Mucosa of rectum (tissue), 2 donors: ENCODE measurements at regions not wholly inside any gene's neighbourhood (a gene's known extent, or its start where the extent isn't known, plus 50 kb on each side); places are given as distances from the start of the nearest gene placed in this dataset.

Experiments
- H3K27ac ChIP-seq, 2 donors: one replicate each; pipeline ENCODE4 v1.7.0; 2013; ENCODE audit warnings: inconsistent platforms in 2 of 2, low read depth in 2 of 2, low read length in 2 of 2
- H3K27me3 ChIP-seq, 2 donors: one replicate each; pipeline ENCODE4 v1.7.0; 2013; ENCODE audit warnings: low read length in 2 of 2; ENCODE audit not compliant: control insufficient read depth in 2 of 2, insufficient read depth in 2 of 2
- H3K36me3 ChIP-seq, 2 donors: one replicate each; pipeline ENCODE4 v1.7.0; 2013; ENCODE audit warnings: low read length in 2 of 2; ENCODE audit not compliant: control insufficient read depth in 2 of 2, insufficient read depth in 2 of 2
- H3K4me1 ChIP-seq, 2 donors: one replicate each; pipeline ENCODE4 v1.7.0; 2013; ENCODE audit warnings: low read length in 2 of 2, mild to moderate bottlenecking in 1 of 2; ENCODE audit not compliant: control insufficient read depth in 2 of 2, insufficient read depth in 2 of 2
- H3K4me3 ChIP-seq, 2 donors: one replicate each; pipeline ENCODE4 v1.7.0; 2013; ENCODE audit warnings: low read length in 2 of 2
- H3K9ac ChIP-seq, 2 donors: one replicate each; pipeline ENCODE4 v1.7.0; 2013; ENCODE audit warnings: low read length in 2 of 2, low read depth in 1 of 2, mild to moderate bottlenecking in 1 of 2
- H3K9me3 ChIP-seq, 2 donors: one replicate each; pipeline ENCODE4 v1.7.0; 2013; ENCODE audit warnings: low read length in 2 of 2; ENCODE audit not compliant: control insufficient read depth in 2 of 2
- donor health status: healthy.
- donor health status: Normal muscosa, but diverticular disease.

GRCh38 chr3:18641916-18642315 lies 216.8 kb upstream of the SATB1 start:
- H3K36me3 ChIP-seq: no peaks in the 10 kb centered on the region
- H3K27me3 ChIP-seq: no peaks in the 10 kb centered on the region
- H3K4me1 ChIP-seq: no peaks in the 10 kb centered on the region
- peaks cover 0 to 3% of the 10 kb centered on the region in 2 donors for H3K9me3 ChIP-seq
- no peak overlapping the region for H3K9ac ChIP-seq
- H3K27ac ChIP-seq: no peak overlapping the region
- no peak overlapping the region for H3K4me3 ChIP-seq

- Histone ChIP-seq H3K27me3 (no peaks in the 10 kb centered on the region), H3K27ac (no peak overlapping the region)
Measured at GRCh38 chr3:18635215-18635614, 210.1 kb upstream of the SATB1 start.

GRCh38 chr3:18634461-18634860 lies 209.3 kb upstream of the SATB1 start:
- no peaks in the 10 kb centered on the region for H3K27me3 ChIP-seq
- H3K36me3 ChIP-seq: no peaks in the 10 kb centered on the region
- peaks cover 0 to 6% of the 10 kb centered on the region in 2 donors for H3K4me1 ChIP-seq
- H3K9me3 ChIP-seq: no peaks in the 10 kb centered on the region
- H3K4me3 ChIP-seq: no peak overlapping the region
- H3K9ac ChIP-seq: no peak overlapping the region
- H3K27ac ChIP-seq: no peak overlapping the region

More at GRCh38 chr3:18635215-18635614, 210.1 kb upstream of the SATB1 start:
- no peaks in the 10 kb centered on the region for H3K36me3 ChIP-seq
- H3K9me3 ChIP-seq: no peaks in the 10 kb centered on the region
- H3K4me1 ChIP-seq: peaks cover 0 to 6% of the 10 kb centered on the region in 2 donors
- no peak overlapping the region for H3K9ac ChIP-seq
- H3K4me3 ChIP-seq: no peak overlapping the region

- no peaks in the 10 kb centered on the region for H3K36me3 ChIP-seq
- H3K27me3 ChIP-seq: no peaks in the 10 kb centered on the region
- H3K9ac ChIP-seq: no peak overlapping the region
- H3K4me1 ChIP-seq: peaks cover 0 to 6% of the 10 kb centered on the region in 2 donors
- H3K27ac ChIP-seq: no peak overlapping the region
- no peaks in the 10 kb centered on the region for H3K9me3 ChIP-seq
- H3K4me3 ChIP-seq: no peak overlapping the region
Measured at GRCh38 chr3:18633002-18633401, 207.9 kb upstream of the SATB1 start.

GRCh38 chr3:18630295-18630694 lies 205.2 kb upstream of the SATB1 start:
- no peaks in the 10 kb centered on the region for H3K27me3 ChIP-seq
- no peak overlapping the region for H3K27ac ChIP-seq
- peaks cover 0 to 1% of the 10 kb centered on the region in 2 donors for H3K4me1 ChIP-seq
- H3K9me3 ChIP-seq: no peaks in the 10 kb centered on the region
- H3K36me3 ChIP-seq: no peaks in the 10 kb centered on the region
- no peak overlapping the region for H3K9ac ChIP-seq
- no peak overlapping the region for H3K4me3 ChIP-seq

- Histone ChIP-seq H3K27ac (no peak overlapping the region), H3K4me1 (peaks cover 0 to 6% of the 10 kb centered on the region in 2 donors)
Measured at GRCh38 chr3:18625085-18625484, 199.9 kb upstream of the SATB1 start.

GRCh38 chr3:18623220-18623619 lies 198.1 kb upstream of the SATB1 start:
- Histone ChIP-seq H3K4me1 (peaks cover 0 to 6% of the 10 kb centered on the region in 2 donors), H3K36me3 (no peaks in the 10 kb centered on the region), H3K27ac (no peak overlapping the region), H3K27me3 (no peaks in the 10 kb centered on the region), H3K9ac (no peak overlapping the region), H3K4me3 (no peak overlapping the region), H3K9me3 (no peaks in the 10 kb centered on the region)

More at GRCh38 chr3:18625085-18625484, 199.9 kb upstream of the SATB1 start:
- H3K27me3 ChIP-seq: no peaks in the 10 kb centered on the region
- H3K9ac ChIP-seq: no peak overlapping the region
- H3K9me3 ChIP-seq: no peaks in the 10 kb centered on the region
- H3K36me3 ChIP-seq: no peaks in the 10 kb centered on the region
- no peak overlapping the region for H3K4me3 ChIP-seq

GRCh38 chr3:18618723-18619122 lies 193.6 kb upstream of the SATB1 start:
- no peaks in the 10 kb centered on the region for H3K36me3 ChIP-seq
- H3K27ac ChIP-seq: no peak overlapping the region

GRCh38 chr3:18611991-18612390 lies 186.9 kb upstream of the SATB1 start:
- Histone ChIP-seq H3K36me3 (no peaks in the 10 kb centered on the region), H3K9me3 (no peaks in the 10 kb centered on the region), H3K4me1 (no peaks in the 10 kb centered on the region), H3K9ac (no peak overlapping the region), H3K27ac (no peak overlapping the region), H3K27me3 (no peaks in the 10 kb centered on the region), H3K4me3 (no peak overlapping the region)

More at GRCh38 chr3:18618723-18619122, 193.6 kb upstream of the SATB1 start:
- no peak overlapping the region for H3K4me3 ChIP-seq
- no peak overlapping the region for H3K9ac ChIP-seq
- H3K4me1 ChIP-seq: peaks cover 0 to 3% of the 10 kb centered on the region in 2 donors
- no peaks in the 10 kb centered on the region for H3K9me3 ChIP-seq
- H3K27me3 ChIP-seq: no peaks in the 10 kb centered on the region

GRCh38 chr3:18609187-18609586 lies 184.0 kb upstream of the SATB1 start:
- H3K9me3 ChIP-seq: no peaks in the 10 kb centered on the region
- H3K27me3 ChIP-seq: no peaks in the 10 kb centered on the region
- no peak overlapping the region for H3K27ac ChIP-seq
- H3K4me3 ChIP-seq: no peak overlapping the region
- H3K4me1 ChIP-seq: no peaks in the 10 kb centered on the region
- H3K9ac ChIP-seq: no peak overlapping the region
- H3K36me3 ChIP-seq: no peaks in the 10 kb centered on the region

- Histone ChIP-seq H3K27me3 (no peaks in the 10 kb centered on the region), H3K4me3 (no peak overlapping the region), H3K9me3 (no peaks in the 10 kb centered on the region), H3K36me3 (no peaks in the 10 kb centered on the region), H3K27ac (no peak overlapping the region), H3K4me1 (no peaks in the 10 kb centered on the region), H3K9ac (no peak overlapping the region)
Measured at GRCh38 chr3:18597919-18598318, 172.8 kb upstream of the SATB1 start.
